K562 (cell line): ENCODE measurements at regions not wholly inside any gene's neighbourhood (a gene's known extent, or its start where the extent isn't known, plus 50 kb on each side); places are given as distances from the start of the nearest gene placed in this dataset.
"Not testable (repeated sequence)": the region's sequence is repeated elsewhere in the genome, so short reads cannot be mapped to it uniquely, and the experiment has no call there.

ENCODE experiments used
- ATAC-seq: fragments of 200-7000 bp; cut with Tn5 transposase; 3 replicates; pipeline ENCODE4 v1.9.1; 2020; ENCODE audit warnings: moderate library complexity
- BruUV-seq: library from RNA; stranded (reverse); fragments of 400-500 nt; replicated peaks from 2 replicates; lab custom pipeline; 2021; lab: Mats Ljungman, UMichigan
- CTCF ChIA-PET: fragments of 300-600 bp; formaldehyde crosslinking; extraction: SDS; loops from one replicate; lab custom pipeline; 2021; ENCODE audit warnings: low intra/inter-chr PET ratio; lab: Yijun Ruan, JAX
- POLR2A ChIA-PET: fragments of 300-600, 350-650 bp; sonication (Branson Sonifier 250); formaldehyde crosslinking; extraction: SDS; loops from one replicate; lab custom pipeline; 2021; ENCODE audit warnings: antibody characterized with exemption, inconsistent platforms; lab: Yijun Ruan, JAX
- DNase-seq, 4 experiments: peaks; one replicate each; pipeline versions ENCODE4 v3.0.0 to v3.0.0-alpha.2; 2011 to 2018; ENCODE audit warnings: low spot score in 3 of 4, mixed read lengths in 3 of 4; ENCODE audit errors: extremely low read depth in 1 of 4
- FAIRE-seq: peaks from 2 replicates; lab custom pipeline; 2011; peaks lifted over from hg19 to GRCh38; lab: Jason Lieb, UNC
- H2AFZ ChIP-seq: 2 replicates; pipeline ENCODE4 v1.6.0; 2011; ENCODE audit warnings: low read depth, low read length, control low read depth, inconsistent platforms
- H3K27ac ChIP-seq: fragments of 200-600 bp; 3 replicates; pipeline ENCODE4 v1.8.0; 2011; ENCODE audit warnings: low read depth, mild to moderate bottlenecking, control low read depth, inconsistent platforms, low read length, moderate library complexity, mixed read lengths; ENCODE audit errors: extremely low read depth
- H3K27me3 ChIP-seq, 2 experiments: fragments of 300-600 bp in 1 of 2; 2 replicates in 1 of 2; 3 replicates in 1 of 2; pipeline versions ENCODE4 v1.6.0 to v1.8.0; 2011; ENCODE audit warnings: inconsistent platforms in 2 of 2, low read length in 2 of 2, mild to moderate bottlenecking in 1 of 2, mixed read lengths in 1 of 2, moderate library complexity in 1 of 2; ENCODE audit not compliant: control insufficient read depth in 2 of 2, insufficient read depth in 2 of 2
- H3K36me3 ChIP-seq: fragments of 300-600 bp; 3 replicates; pipeline ENCODE4 v1.8.0; 2011; ENCODE audit warnings: mild to moderate bottlenecking, low read length, inconsistent platforms; ENCODE audit not compliant: control insufficient read depth, insufficient read depth
- H3K4me1 ChIP-seq, 2 experiments: fragments of 200-600 bp in 1 of 2; replicated peaks in 1 of 2; 2 replicates in 1 of 2; 3 replicates in 1 of 2; pipeline versions ENCODE4 v1.5.1 to v1.8.0; 2011; ENCODE audit warnings: inconsistent platforms in 2 of 2, low read length in 2 of 2, mild to moderate bottlenecking in 1 of 2, mixed read lengths in 1 of 2, moderate library complexity in 1 of 2; ENCODE audit not compliant: control insufficient read depth in 2 of 2, insufficient read depth in 2 of 2
- H3K4me2 ChIP-seq: 2 replicates; pipeline ENCODE4 v1.6.1; 2011; ENCODE audit warnings: low read length, control low read depth, inconsistent platforms, mixed read lengths; ENCODE audit not compliant: insufficient read depth
- H3K4me3 ChIP-seq: fragments of 200-600 bp; sonication (generic), shearing (Covaris generic); 2 replicates; pipeline ENCODE4 v1.5.1; 2016; ENCODE audit warnings: control low read depth, inconsistent platforms
- H3K79me2 ChIP-seq: fragments of 200-600 bp; 3 replicates; pipeline ENCODE4 v1.8.0; 2011; ENCODE audit warnings: low read length, inconsistent platforms; ENCODE audit not compliant: control insufficient read depth, insufficient read depth
- H3K9ac ChIP-seq, 2 experiments: 2 replicates each; pipeline versions ENCODE4 v1.6.0 to v1.6.1; 2011; ENCODE audit warnings: low read depth in 2 of 2, low read length in 2 of 2, control low read depth in 1 of 2, inconsistent platforms in 1 of 2, mild to moderate bottlenecking in 1 of 2, mixed read lengths in 1 of 2; ENCODE audit not compliant: insufficient read depth in 1 of 2
- H3K9me1 ChIP-seq: one replicate; pipeline ENCODE4 v1.6.0; 2011; ENCODE audit warnings: inconsistent platforms, mild to moderate bottlenecking, low read length, moderate library complexity; ENCODE audit not compliant: control insufficient read depth, insufficient read depth
- H3K9me3 ChIP-seq: replicated peaks from 2 replicates; pipeline ENCODE4 v1.5.1; 2011; ENCODE audit warnings: low read depth, low read length, inconsistent platforms; ENCODE audit not compliant: control insufficient read depth, insufficient read depth
- H4K20me1 ChIP-seq: replicated peaks from 2 replicates; pipeline ENCODE4 v1.6.1; 2011; ENCODE audit warnings: low read length, inconsistent platforms, mixed read lengths; ENCODE audit not compliant: control insufficient read depth, insufficient read depth
- MCM2 ChIP-seq: fragments of 450-650 bp; IDR thresholded peaks from 2 replicates; pipeline ENCODE4 v1.6.1; 2017; ENCODE audit warnings: low read depth, mild to moderate bottlenecking
- MTA2 ChIP-seq: fragments of 450-650 bp; IDR thresholded peaks from 2 replicates; pipeline ENCODE4 v1.6.1; 2016; ENCODE audit warnings: low read depth
- PHF8 ChIP-seq: fragments of 200-600 bp; sonication (generic); IDR thresholded peaks from 2 replicates; pipeline ENCODE4 v1.6.1; 2012; ENCODE audit warnings: mixed run types, mild to moderate bottlenecking, inconsistent platforms, low read length, moderate library complexity, borderline replicate concordance
- PML ChIP-seq: IDR thresholded peaks from 2 replicates; pipeline ENCODE4 v1.6.1; 2012; ENCODE audit warnings: low read length, inconsistent platforms
- ZNF408 ChIP-seq: fragments of 250-450 bp; sonication (Bioruptor Pico); IDR thresholded peaks from 2 replicates; pipeline ENCODE4 v1.4.0; 2020; ENCODE audit warnings: low read depth, mild to moderate bottlenecking, moderate library complexity
- WGBS: fragments of 100-300 bp; shearing (Covaris generic); methylation state at CpG from one replicate; pipeline ENCODE4 v1.1.6; 2016; ENCODE audit warnings: low coverage, mixed read lengths; ENCODE audit not compliant: insufficient coverage; ENCODE audit errors: missing lambda C conversion rate; 5-methylcytosine and 5-hydroxymethylcytosine counted together
- in situ Hi-C: fragments of 300-500 bp; cut with MboI; formaldehyde crosslinking; loops from 4 replicates; pipeline ENCODE4 v1.15.0; 2018; ENCODE audit warnings: inconsistent platforms, mixed read lengths
- intact Hi-C: fragments of 100-400 bp; cut with micrococcal nuclease; formaldehyde crosslinking; loops from 2 replicates; pipeline ENCODE4 v1.14.2; 2022
- TF ChIP-seq, protein P1 (sequence below), 2 experiments: IDR thresholded peaks in 1 of 2; conservative IDR thresholded peaks in 1 of 2; 2 replicates each; pipeline ENCODE4 v1.6.1; 2016; ENCODE audit warnings: low read depth in 2 of 2, mild to moderate bottlenecking in 1 of 2, missing compliant biosample characterization in 1 of 2, missing genetic modification characterization in 1 of 2, moderate library complexity in 1 of 2

DNA sequence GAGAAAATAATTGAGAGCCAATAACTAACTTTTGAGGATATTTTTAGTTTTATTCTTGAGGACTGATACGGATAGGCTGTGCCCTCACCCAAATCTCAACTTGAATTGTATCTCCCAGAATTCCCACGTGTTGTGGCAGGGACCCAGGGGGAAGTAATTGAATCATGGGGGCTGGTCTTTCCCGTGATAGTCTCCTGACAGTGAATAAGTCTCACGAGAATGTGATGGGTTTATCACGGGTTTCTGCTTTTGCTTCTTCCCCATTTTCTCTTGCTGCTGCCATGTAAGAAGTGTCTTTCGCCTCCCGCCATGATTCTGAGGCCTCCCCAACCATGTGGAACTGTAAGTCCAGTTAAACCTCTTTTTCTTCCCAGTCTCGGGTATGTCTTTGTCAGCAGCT lies 292.3 kb upstream of the TFAP2D start:
- ATAC-seq, result not testable (repeated sequence)

DNA sequence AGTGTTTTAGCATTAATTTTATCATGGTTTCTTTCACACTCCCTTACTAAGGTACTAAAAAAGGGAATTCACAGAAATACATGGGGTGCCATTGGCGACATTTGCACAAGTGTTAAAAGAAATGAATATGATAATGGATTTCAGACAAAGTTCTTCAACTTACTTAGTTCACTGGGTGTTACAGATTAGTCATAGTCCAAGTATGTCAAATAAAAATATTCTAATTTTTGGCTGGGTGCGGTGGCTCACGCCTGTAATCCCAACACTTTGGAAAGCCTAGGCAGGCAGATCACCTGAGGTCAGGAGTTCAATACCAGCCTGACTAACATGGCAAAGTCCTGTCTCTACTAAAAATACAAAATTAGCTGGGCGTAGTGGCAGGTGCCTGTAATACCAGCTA lies 286.1 kb upstream of the TFAP2D start:
- H3K4me2 ChIP-seq, result no peak overlapping the region
- H3K9me1 ChIP-seq, result no peaks in the 10 kb centered on the region
- no peak overlapping the region for H3K9ac ChIP-seq
- no peak overlapping the region for H3K27ac ChIP-seq
- WGBS, result 0% methylated on average over 4 of the region's 4 CpGs
- H3K27me3 ChIP-seq, result no peaks in the 10 kb centered on the region
- FAIRE-seq, result no peak
- no peaks in the 10 kb centered on the region for H3K36me3 ChIP-seq
- H4K20me1 ChIP-seq, result no peaks in the 10 kb centered on the region
- BruUV-seq, result no TSS peak
- CTCF ChIA-PET, result no interaction called here
- DNase-seq, result no peak
- no peak overlapping the region for H3K4me3 ChIP-seq
- H3K9me3 ChIP-seq, result no peaks in the 10 kb centered on the region; the same call in 1 of the 2 replicates
- POLR2A ChIA-PET, result no interaction called here
- in situ Hi-C loops, result no loop called here
- intact Hi-C loops, result no loop called here
- no peaks in the 10 kb centered on the region for H3K4me1 ChIP-seq
- H2AFZ ChIP-seq, result no peak overlapping the region
- H3K79me2 ChIP-seq, result no peaks in the 10 kb centered on the region
- ATAC-seq, result no peak
- TF ChIP-seq PML (no peak), MTA2 (no peak), ZNF408 (no peak), MCM2 (no peak)
- TF ChIP-seq, protein P1, sequence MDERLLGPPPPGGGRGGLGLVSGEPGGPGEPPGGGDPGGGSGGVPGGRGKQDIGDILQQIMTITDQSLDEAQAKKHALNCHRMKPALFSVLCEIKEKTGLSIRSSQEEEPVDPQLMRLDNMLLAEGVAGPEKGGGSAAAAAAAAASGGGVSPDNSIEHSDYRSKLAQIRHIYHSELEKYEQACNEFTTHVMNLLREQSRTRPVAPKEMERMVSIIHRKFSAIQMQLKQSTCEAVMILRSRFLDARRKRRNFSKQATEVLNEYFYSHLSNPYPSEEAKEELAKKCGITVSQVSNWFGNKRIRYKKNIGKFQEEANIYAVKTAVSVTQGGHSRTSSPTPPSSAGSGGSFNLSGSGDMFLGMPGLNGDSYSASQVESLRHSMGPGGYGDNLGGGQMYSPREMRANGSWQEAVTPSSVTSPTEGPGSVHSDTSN (CRISPR knock-in tag; IDR thresholded peaks at IDR 0.05; ENCODE audit: low read depth), result no peak
- TF ChIP-seq, protein P1 (tag; conservative IDR thresholded peaks at IDR 0.05; ENCODE audit: low read depth), result no peak

More for the DNA sequence above, 292.3 kb upstream of the TFAP2D start:
- H3K4me3 ChIP-seq, H3K4me2 ChIP-seq, H2AFZ ChIP-seq, POLR2A ChIA-PET, H3K9me3 ChIP-seq, CTCF ChIA-PET, H3K27ac ChIP-seq, H3K79me2 ChIP-seq, H4K20me1 ChIP-seq, BruUV-seq, H3K36me3 ChIP-seq, in situ Hi-C loops, FAIRE-seq, H3K27me3 ChIP-seq, H3K9me1 ChIP-seq, intact Hi-C loops: not testable (repeated sequence)
- peak in 1 of 4 experiments; percentile 2 for DNase-seq
- WGBS, result under 1% methylated on average over 8 of the region's 8 CpGs
- peak; percentile 33; the same call in 1 of the 2 replicates for TF ChIP-seq PHF8
- TF ChIP-seq, all 486 proteins: peak for 1; not testable (repeated sequence) for 485
- H3K9ac ChIP-seq, H3K4me1 ChIP-seq: not testable (repeated sequence)
